Astrocyte (in vitro differentiated cells and primary cell): ENCODE measurements at regions not wholly inside any gene's neighbourhood (a gene's known extent, or its start where the extent isn't known, plus 50 kb on each side); places are given as distances from the start of the nearest gene placed in this dataset.

ENCODE experiments used
- DNase-seq: peaks from one replicate; pipeline ENCODE4 v3.0.0-alpha.2; 2010; ENCODE audit warnings: low read depth
- FAIRE-seq: peaks from 2 replicates; lab custom pipeline; 2011; peaks lifted over from hg19 to GRCh38; lab: Jason Lieb, UNC
- H2AFZ ChIP-seq: 2 replicates; pipeline ENCODE4 v1.6.0; 2012; ENCODE audit warnings: low read depth, low read length, inconsistent platforms
- H3K27ac ChIP-seq: 2 replicates; pipeline ENCODE4 v1.5.1; 2011; ENCODE audit warnings: low read depth, low read length, inconsistent platforms
- H3K27me3 ChIP-seq: 2 replicates; pipeline ENCODE4 v1.6.0; 2011; ENCODE audit warnings: low read length, inconsistent platforms; ENCODE audit not compliant: insufficient read depth
- H3K36me3 ChIP-seq: 2 replicates; pipeline ENCODE4 v1.5.1; 2011; ENCODE audit warnings: low read length, inconsistent platforms; ENCODE audit not compliant: insufficient read depth
- H3K4me1 ChIP-seq: 2 replicates; pipeline ENCODE4 v1.5.1; 2011; ENCODE audit warnings: low read length, inconsistent platforms; ENCODE audit not compliant: insufficient read depth
- H3K4me2 ChIP-seq: 2 replicates; pipeline ENCODE4 v1.6.0; 2012; ENCODE audit warnings: low read length, inconsistent platforms
- H3K4me3 ChIP-seq: 2 replicates; pipeline ENCODE4 v1.5.1; 2011; ENCODE audit warnings: low read depth, mild to moderate bottlenecking, low read length, inconsistent platforms; ENCODE audit not compliant: insufficient read depth
- H3K79me2 ChIP-seq: 2 replicates; pipeline ENCODE4 v1.6.0; 2012; ENCODE audit warnings: mild to moderate bottlenecking, low read length, inconsistent platforms; ENCODE audit not compliant: insufficient read depth
- H3K9ac ChIP-seq: 2 replicates; pipeline ENCODE4 v1.6.0; 2012; ENCODE audit warnings: mild to moderate bottlenecking, low read length, inconsistent platforms
- H3K9me3 ChIP-seq: 2 replicates; pipeline ENCODE4 v1.5.1; 2012; ENCODE audit warnings: low read depth, mild to moderate bottlenecking, low read length, inconsistent platforms; ENCODE audit not compliant: insufficient read depth
- H4K20me1 ChIP-seq: 2 replicates; pipeline ENCODE4 v1.6.0; 2012; ENCODE audit warnings: low read length, inconsistent platforms; ENCODE audit not compliant: insufficient read depth
- H3K27ac Mint-ChIP-seq: one replicate; pipeline ENCODE4 v1.8.0; 2021; ENCODE audit warnings: mild to moderate bottlenecking, mixed read lengths; ENCODE audit not compliant: unreplicated experiment
- H3K27me3 Mint-ChIP-seq: one replicate; pipeline ENCODE4 v1.8.0; 2021; ENCODE audit warnings: low read depth, mixed read lengths; ENCODE audit not compliant: unreplicated experiment
- H3K36me3 Mint-ChIP-seq: one replicate; pipeline ENCODE4 v1.8.0; 2021; ENCODE audit warnings: low read depth, mixed read lengths; ENCODE audit not compliant: unreplicated experiment
- H3K4me1 Mint-ChIP-seq: one replicate; pipeline ENCODE4 v1.8.0; 2021; ENCODE audit warnings: low read depth, mixed read lengths; ENCODE audit not compliant: unreplicated experiment
- H3K4me3 Mint-ChIP-seq: one replicate; pipeline ENCODE4 v1.8.0; 2021; ENCODE audit warnings: mild to moderate bottlenecking, moderate library complexity, mixed read lengths; ENCODE audit not compliant: unreplicated experiment
- H3K9me3 Mint-ChIP-seq: one replicate; pipeline ENCODE4 v1.8.0; 2021; ENCODE audit warnings: mild to moderate bottlenecking, mixed read lengths; ENCODE audit not compliant: unreplicated experiment
- CTCF ChIP-seq: IDR thresholded peaks from 2 replicates; pipeline ENCODE4 v1.5.1; 2011; ENCODE audit warnings: low read depth, mild to moderate bottlenecking, inconsistent platforms, low read length, moderate library complexity; ENCODE audit not compliant: insufficient read depth
- EZH2 ChIP-seq: IDR thresholded peaks from 2 replicates; pipeline ENCODE4 v1.6.1; 2012; ENCODE audit warnings: mild to moderate bottlenecking, low read length, inconsistent platforms; ENCODE audit not compliant: insufficient read depth

- H3K27me3 Mint-ChIP-seq, result peaks cover 65% of the 10 kb centered on the region
Observed at GRCh38 chr1:25082995-25083394, 149.3 kb downstream of the SYF2 start.

GRCh38 chr1:25082216-25082899, 149.9 kb downstream of the SYF2 start:
- no peak overlapping the region for H3K27ac ChIP-seq
- Mint-ChIP-seq H3K4me1 (no peaks in the 10 kb centered on the region), H3K36me3 (no peaks in the 10 kb centered on the region), H3K27me3 (peaks cover 60% of the 10 kb centered on the region), H3K9me3 (peaks cover 11% of the 10 kb centered on the region), H3K4me3 (peak overlapping the region; percentile 34), H3K27ac (no peak overlapping the region)
- no peak for FAIRE-seq
- H3K9me3 ChIP-seq, result peaks cover 4% of the 10 kb centered on the region
- peaks cover 30% of the 10 kb centered on the region for H3K27me3 ChIP-seq
- DNase-seq, result peak; percentile 68
- no peaks in the 10 kb centered on the region for H4K20me1 ChIP-seq
- H3K4me3 ChIP-seq, result no peak overlapping the region
- H2AFZ ChIP-seq, result no peak overlapping the region
- H3K79me2 ChIP-seq, result no peaks in the 10 kb centered on the region
- H3K9ac ChIP-seq, result no peak overlapping the region
- H3K36me3 ChIP-seq, result no peaks in the 10 kb centered on the region
- no peaks in the 10 kb centered on the region for H3K4me1 ChIP-seq
- TF ChIP-seq CTCF (no peak), EZH2 (no peak)
- no peak overlapping the region for H3K4me2 ChIP-seq

More at GRCh38 chr1:25082995-25083394, 149.3 kb downstream of the SYF2 start:
- no peak for DNase-seq
- Mint-ChIP-seq H3K9me3 (peaks cover 8% of the 10 kb centered on the region), H3K27ac (no peak overlapping the region), H3K4me3 (no peak overlapping the region), H3K36me3 (no peaks in the 10 kb centered on the region), H3K4me1 (no peaks in the 10 kb centered on the region)
- Histone ChIP-seq H3K79me2 (no peaks in the 10 kb centered on the region), H3K27me3 (peaks cover 34% of the 10 kb centered on the region), H3K36me3 (no peaks in the 10 kb centered on the region), H3K9ac (no peak overlapping the region), H3K4me3 (no peak overlapping the region), H4K20me1 (no peaks in the 10 kb centered on the region), H3K4me2 (no peak overlapping the region), H3K27ac (no peak overlapping the region), H2AFZ (no peak overlapping the region), H3K4me1 (no peaks in the 10 kb centered on the region), H3K9me3 (no peaks in the 10 kb centered on the region)
- TF ChIP-seq CTCF (no peak), EZH2 (no peak)
- no peak for FAIRE-seq

GRCh38 chr1:25081496-25081895, 150.8 kb downstream of the SYF2 start:
- FAIRE-seq, result no peak
- no peak overlapping the region for H3K27ac Mint-ChIP-seq

More at GRCh38 chr1:25081496-25081895, 150.8 kb downstream of the SYF2 start:
- Histone ChIP-seq H3K79me2 (no peaks in the 10 kb centered on the region), H2AFZ (no peak overlapping the region), H3K9me3 (peaks cover 9% of the 10 kb centered on the region), H3K36me3 (no peaks in the 10 kb centered on the region), H4K20me1 (no peaks in the 10 kb centered on the region), H3K27ac (no peak overlapping the region), H3K4me3 (no peak overlapping the region), H3K9ac (no peak overlapping the region), H3K4me1 (no peaks in the 10 kb centered on the region), H3K27me3 (peaks cover 24% of the 10 kb centered on the region), H3K4me2 (no peak overlapping the region)
- no peak for DNase-seq
- Mint-ChIP-seq H3K4me1 (no peaks in the 10 kb centered on the region), H3K9me3 (peaks cover 18% of the 10 kb centered on the region), H3K27me3 (peaks cover 51% of the 10 kb centered on the region), H3K36me3 (no peaks in the 10 kb centered on the region), H3K4me3 (no peak overlapping the region)
- TF ChIP-seq CTCF, result no peak
- TF ChIP-seq EZH2, result no peak
